Duodenal mucosa (tissue), 2 donors: ENCODE measurements at regions not wholly inside any gene's neighbourhood (a gene's known extent, or its start where the extent isn't known, plus 50 kb on each side); places are given as distances from the start of the nearest gene placed in this dataset.
"Not testable (repeated sequence)": the region's sequence is repeated elsewhere in the genome, so short reads cannot be mapped to it uniquely, and the experiment has no call there.

Source experiments
- H3K27ac ChIP-seq: one replicate; pipeline ENCODE4 v1.7.0; 2013; ENCODE audit warnings: low read depth, low read length
- H3K27me3 ChIP-seq, 2 donors: one replicate each; pipeline ENCODE4 v1.7.0; 2013; ENCODE audit warnings: low read length in 2 of 2, control low read depth in 1 of 2; ENCODE audit not compliant: insufficient read depth in 2 of 2, control insufficient read depth in 1 of 2
- H3K36me3 ChIP-seq, 2 donors: one replicate each; pipeline ENCODE4 v1.7.0; 2013; ENCODE audit warnings: low read length in 2 of 2, control low read depth in 1 of 2; ENCODE audit not compliant: insufficient read depth in 2 of 2, control insufficient read depth in 1 of 2
- H3K4me1 ChIP-seq, 2 donors: one replicate each; pipeline ENCODE4 v1.7.0; 2013; ENCODE audit warnings: low read length in 2 of 2, control low read depth in 1 of 2; ENCODE audit not compliant: insufficient read depth in 2 of 2, control insufficient read depth in 1 of 2
- H3K4me3 ChIP-seq, 2 donors: one replicate each; pipeline ENCODE4 v1.7.0; 2013; ENCODE audit warnings: low read length in 2 of 2, low read depth in 1 of 2
- H3K9ac ChIP-seq, 2 donors: one replicate each; pipeline ENCODE4 v1.7.0; 2013; ENCODE audit warnings: low read length in 2 of 2, low read depth in 1 of 2
- H3K9me3 ChIP-seq, 2 donors: one replicate each; pipeline ENCODE4 v1.7.0; 2013; ENCODE audit warnings: low read length in 2 of 2, control low read depth in 1 of 2; ENCODE audit not compliant: control insufficient read depth in 1 of 2

DNA sequence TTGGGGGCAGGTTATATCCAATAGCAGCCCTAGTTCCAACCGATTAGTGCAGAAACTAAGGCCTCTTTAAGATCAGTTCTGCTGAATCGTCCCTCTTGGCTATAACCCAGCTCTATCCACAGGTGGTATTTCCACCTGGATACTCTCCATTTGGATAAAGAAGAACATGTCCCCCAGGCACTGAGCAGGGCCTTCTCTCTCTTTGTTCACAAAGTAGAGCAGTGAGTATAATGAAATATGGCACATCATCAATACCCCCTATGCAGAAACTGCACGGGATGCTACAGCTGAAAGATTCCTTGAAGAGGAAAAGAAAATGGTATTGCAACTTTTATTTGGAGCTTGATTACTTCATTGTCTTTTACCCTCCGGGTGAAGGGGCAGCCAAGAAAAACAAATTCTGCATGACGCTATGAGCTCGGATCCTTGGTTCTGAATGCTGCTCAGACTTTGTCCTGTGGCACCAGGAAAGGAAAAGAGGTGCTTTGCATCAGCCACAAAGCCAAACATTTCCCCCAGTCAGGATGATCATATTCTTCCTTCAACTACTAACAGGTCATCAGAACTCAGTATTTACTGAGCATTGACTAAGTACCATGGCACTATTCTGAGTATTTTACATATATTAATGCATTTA is 399.7 kb downstream of the NPIPA8 start:
- H3K27me3 ChIP-seq = no peaks in the 10 kb centered on the region

DNA sequence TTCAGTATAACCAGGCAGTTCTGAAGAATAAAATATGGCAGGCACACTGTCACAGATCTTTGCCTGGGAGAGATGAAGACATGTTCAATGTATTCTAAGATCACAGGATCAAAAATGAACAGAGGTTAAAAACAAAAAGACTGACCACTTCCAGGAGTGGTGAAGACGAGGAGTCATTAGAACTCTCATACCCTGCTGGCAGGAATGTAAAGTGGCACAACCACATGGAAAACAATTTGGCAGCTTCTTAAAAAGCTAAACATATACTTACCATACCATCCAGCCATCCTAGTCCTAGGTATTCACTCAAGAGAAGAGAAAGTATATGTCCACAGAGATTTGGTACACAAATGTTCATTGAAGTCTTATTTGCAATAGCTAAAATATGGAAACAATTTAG is 406.3 kb downstream of the NPIPA8 start:
- H3K9me3 ChIP-seq = no peaks in the 10 kb centered on the region
- no peak overlapping the region for H3K9ac ChIP-seq

More for the DNA sequence above, 399.7 kb downstream of the NPIPA8 start:
- Histone ChIP-seq H3K27ac (no peak overlapping the region), H3K36me3 (no peaks in the 10 kb centered on the region), H3K9ac (no peak overlapping the region), H3K4me1 (no peaks in the 10 kb centered on the region), H3K4me3 (no peak overlapping the region), H3K9me3 (no peaks in the 10 kb centered on the region)

DNA sequence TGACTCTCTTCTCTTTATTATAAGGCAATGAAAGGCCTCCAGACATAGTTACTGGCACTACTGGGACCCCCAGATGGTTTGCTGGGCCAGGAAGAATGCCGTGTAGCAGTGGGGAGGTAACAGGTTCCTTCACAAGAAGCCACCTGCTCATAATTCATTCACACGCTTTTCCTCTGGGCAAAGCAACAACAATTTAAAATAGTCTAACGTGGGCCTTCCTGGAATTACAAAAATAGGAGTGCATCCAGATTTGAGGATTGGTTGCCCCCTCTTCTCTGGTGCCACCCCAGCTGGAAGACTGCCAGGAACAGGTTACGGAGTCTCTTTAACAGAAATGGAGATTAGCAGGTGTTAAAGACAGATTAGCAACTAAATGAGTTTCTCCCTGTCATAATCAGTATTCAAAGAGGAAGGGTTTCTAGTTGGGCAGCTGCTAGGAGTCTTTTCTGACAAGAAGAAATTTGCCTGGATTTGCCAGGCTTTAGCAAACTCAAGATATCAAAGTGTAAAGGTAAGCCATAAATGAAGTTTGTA is 409.6 kb downstream of the NPIPA8 start:
- no peaks in the 10 kb centered on the region for H3K9me3 ChIP-seq
- no peaks in the 10 kb centered on the region for H3K4me1 ChIP-seq
- H3K9ac ChIP-seq = no peak overlapping the region
- no peaks in the 10 kb centered on the region for H3K27me3 ChIP-seq
- H3K27ac ChIP-seq = no peak overlapping the region
- no peak overlapping the region for H3K4me3 ChIP-seq
- no peaks in the 10 kb centered on the region for H3K36me3 ChIP-seq

More for the DNA sequence above, 406.3 kb downstream of the NPIPA8 start:
- Histone ChIP-seq H3K4me1 (no peaks in the 10 kb centered on the region), H3K27ac (no peak overlapping the region), H3K4me3 (no peak overlapping the region), H3K27me3 (no peaks in the 10 kb centered on the region), H3K36me3 (no peaks in the 10 kb centered on the region)

DNA sequence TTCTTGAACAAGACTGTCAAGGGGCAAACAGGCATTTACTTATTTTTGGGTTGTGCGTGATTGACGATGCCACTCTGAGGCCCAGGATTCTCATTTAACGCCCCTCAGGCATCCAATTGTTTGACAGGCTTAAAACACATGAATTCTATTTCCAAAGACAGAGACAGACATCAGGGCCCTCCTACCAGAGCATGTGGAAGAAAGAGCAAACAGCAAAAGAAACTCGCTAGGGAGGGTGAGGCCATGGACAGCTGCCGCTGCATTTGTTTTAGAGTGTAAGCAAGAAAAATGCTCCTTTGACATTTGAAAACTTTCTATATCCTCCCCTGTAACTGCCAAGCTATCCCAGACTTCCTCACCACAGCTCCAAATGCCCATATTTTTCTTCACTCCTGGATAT is 410.1 kb downstream of the NPIPA8 start:
- Histone ChIP-seq H3K4me3 (no peak overlapping the region), H3K9me3 (no peaks in the 10 kb centered on the region), H3K27ac (no peak overlapping the region), H3K4me1 (no peaks in the 10 kb centered on the region), H3K9ac (no peak overlapping the region), H3K27me3 (no peaks in the 10 kb centered on the region), H3K36me3 (no peaks in the 10 kb centered on the region)

DNA sequence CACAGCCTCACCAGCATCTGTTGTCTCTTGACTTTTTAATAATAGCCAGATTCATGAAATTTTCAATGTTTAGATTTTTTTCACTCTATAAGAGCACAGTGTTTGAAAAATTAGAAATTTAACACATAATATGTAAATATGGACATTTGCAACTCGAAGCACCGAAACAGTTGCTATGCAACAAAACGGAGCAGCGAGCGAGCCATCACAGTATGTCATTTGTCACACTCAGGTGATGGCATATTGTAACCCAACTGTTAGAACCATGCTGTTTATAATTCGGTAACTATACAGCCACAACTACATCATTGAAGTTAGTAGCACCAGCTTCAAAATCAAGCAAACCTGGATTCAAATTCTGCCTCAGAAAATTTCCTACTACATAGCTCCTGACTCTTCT is 410.8 kb downstream of the NPIPA8 start:
- no peaks in the 10 kb centered on the region for H3K4me1 ChIP-seq
- H3K27me3 ChIP-seq = no peaks in the 10 kb centered on the region
- no peaks in the 10 kb centered on the region for H3K36me3 ChIP-seq
- H3K9me3 ChIP-seq = no peaks in the 10 kb centered on the region
- no peak overlapping the region for H3K9ac ChIP-seq
- H3K27ac ChIP-seq = no peak overlapping the region
- no peak overlapping the region for H3K4me3 ChIP-seq

DNA sequence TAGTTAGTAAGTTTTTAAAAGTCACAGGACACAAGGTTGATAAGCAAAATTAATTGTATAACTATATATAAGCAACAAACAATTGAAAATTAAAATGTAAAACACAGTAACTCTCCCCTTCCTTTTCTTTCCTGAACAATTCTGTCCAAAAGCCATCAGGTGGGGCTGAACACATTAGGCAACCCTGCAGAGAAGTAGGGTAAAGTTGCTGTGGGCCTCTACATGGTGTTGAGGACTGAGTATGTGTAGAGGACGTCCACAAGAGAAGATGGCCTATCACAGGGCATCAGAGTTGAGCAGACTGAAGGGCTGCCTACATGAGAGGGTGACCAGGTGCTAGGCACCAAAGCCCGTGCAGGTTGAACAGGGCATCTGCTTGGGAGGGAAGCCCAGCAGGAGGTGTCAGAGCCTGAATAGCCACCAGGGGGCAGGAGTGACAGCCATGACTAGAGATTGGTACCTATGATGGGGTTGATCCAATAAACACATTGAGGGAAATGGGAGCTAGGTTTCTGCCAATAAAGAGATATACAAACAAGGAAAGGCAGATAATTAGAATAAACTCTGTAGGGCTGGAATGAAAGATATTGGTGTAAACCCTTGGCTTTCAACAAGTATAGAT is 415.1 kb downstream of the NPIPA8 start:
- no peak overlapping the region for H3K27ac ChIP-seq
- H3K36me3 ChIP-seq = no peaks in the 10 kb centered on the region
- no peak overlapping the region for H3K4me3 ChIP-seq
- peaks cover 3 to 9% of the 10 kb centered on the region in 2 donors for H3K9me3 ChIP-seq
- no peaks in the 10 kb centered on the region for H3K27me3 ChIP-seq
- H3K4me1 ChIP-seq = no peaks in the 10 kb centered on the region
- H3K9ac ChIP-seq = no peak overlapping the region

DNA sequence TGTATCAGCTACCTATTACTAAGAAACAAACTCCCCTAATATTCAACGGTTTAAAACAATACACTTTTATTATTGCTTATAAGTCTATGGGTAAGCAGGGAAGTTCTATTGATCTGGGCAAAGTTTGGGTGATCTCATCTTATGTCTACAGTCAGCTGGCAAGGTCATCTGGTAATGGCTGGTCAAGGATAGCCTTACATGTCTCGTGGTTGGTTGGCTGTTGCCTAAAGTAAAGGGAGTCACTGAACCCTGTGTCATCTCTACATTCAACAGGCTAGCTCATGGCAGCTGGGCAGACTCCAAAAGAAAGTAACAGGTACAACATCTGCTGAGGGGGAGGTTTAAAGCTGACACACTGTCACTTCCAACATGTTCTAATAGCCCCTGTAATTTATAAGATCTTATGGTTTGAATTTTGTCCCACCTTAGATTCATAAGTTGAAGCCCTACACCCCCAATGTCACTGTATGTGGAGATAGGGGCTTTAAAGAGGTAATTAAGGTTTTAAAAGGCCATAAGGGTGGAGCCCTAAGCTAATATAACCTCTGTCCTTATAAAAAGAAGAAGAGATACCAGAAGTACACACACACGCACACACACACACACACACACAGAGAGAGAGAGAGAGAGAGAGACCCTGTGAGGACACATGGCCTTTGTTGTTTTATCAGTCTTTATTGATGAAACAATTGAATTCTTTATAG is 419.1 kb downstream of the NPIPA8 start:
- no peak overlapping the region for H3K9ac ChIP-seq
- H3K9me3 ChIP-seq = peaks cover 3 to 9% of the 10 kb centered on the region in 2 donors
- H3K4me3 ChIP-seq = no peak overlapping the region
- H3K4me1 ChIP-seq = no peaks in the 10 kb centered on the region
- H3K36me3 ChIP-seq = no peaks in the 10 kb centered on the region
- H3K27me3 ChIP-seq = no peaks in the 10 kb centered on the region
- no peak overlapping the region for H3K27ac ChIP-seq

DNA sequence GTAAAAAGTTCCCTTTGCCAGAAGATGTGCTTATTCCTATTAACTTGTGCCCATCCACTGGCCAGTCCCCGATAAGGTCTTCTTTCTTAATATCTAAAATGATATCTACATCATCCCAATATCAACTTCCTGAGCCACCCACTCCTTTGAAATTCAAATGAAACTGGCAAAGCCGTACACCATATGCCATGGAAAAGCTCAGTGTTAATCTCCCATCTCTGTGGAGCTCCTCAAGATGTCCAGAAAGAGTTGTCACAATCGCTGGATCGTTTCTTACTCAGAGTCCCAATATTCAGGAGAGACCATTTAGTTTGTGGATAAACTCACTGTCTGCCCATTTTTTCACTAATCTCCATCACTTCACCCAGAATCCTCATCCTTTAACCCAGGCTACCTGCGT is 420.7 kb downstream of the NPIPA8 start:
- Histone ChIP-seq H3K4me1 (no peaks in the 10 kb centered on the region), H3K36me3 (no peaks in the 10 kb centered on the region), H3K27ac (no peak overlapping the region), H3K9ac (no peak overlapping the region), H3K4me3 (no peak overlapping the region), H3K9me3 (peaks cover 3 to 9% of the 10 kb centered on the region in 2 donors), H3K27me3 (no peaks in the 10 kb centered on the region)

DNA sequence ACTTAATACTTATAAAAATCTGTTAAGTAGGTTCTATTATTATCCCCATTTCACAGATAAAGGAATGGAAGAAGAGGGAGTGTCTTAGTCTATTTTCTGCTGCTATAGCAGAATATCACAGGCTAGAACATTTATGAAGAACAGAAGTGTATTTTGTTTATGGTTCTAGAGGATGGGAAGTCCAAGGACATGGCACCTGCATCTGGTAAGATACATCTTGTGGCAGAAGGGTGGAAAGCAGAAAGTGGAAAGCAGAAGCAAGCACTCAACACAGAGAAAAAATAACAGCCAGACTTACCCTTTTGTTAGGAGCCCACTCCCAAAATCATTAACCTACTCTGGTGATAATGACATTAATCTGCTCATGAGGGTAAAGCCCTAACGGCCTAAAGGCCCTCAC is 422.4 kb downstream of the NPIPA8 start:
- Histone ChIP-seq H3K4me1 (no peaks in the 10 kb centered on the region), H3K9ac (no peak overlapping the region), H3K27ac (no peak overlapping the region), H3K27me3 (no peaks in the 10 kb centered on the region), H3K9me3 (peaks cover 3 to 8% of the 10 kb centered on the region in 2 donors), H3K36me3 (no peaks in the 10 kb centered on the region), H3K4me3 (no peak overlapping the region)

DNA sequence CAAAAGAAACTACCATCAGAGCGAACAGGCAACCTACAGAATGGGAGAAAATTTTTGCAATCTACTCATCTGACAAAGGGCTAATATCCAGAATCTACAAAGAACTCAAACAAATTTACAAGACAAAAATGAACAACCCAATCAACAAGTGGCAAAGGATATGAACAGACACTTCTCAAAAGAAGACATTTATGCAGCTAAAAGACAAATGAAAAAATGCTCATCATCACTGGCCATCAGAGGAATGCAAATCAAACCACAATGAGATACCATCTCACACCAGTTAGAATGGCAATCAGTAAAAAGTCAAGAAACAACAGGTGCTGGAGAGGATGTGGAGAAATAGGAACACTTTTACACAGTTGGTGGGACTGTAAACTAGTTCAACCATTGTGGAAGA is 425.0 kb downstream of the NPIPA8 start:
- not testable (repeated sequence) for H3K4me1 ChIP-seq, H3K27me3 ChIP-seq, H3K9me3 ChIP-seq, H3K9ac ChIP-seq, H3K4me3 ChIP-seq, H3K36me3 ChIP-seq, H3K27ac ChIP-seq
